ENCODE measurements at regions not wholly inside any gene's neighbourhood (a gene's known extent, or its start where the extent isn't known, plus 50 kb on each side); places are given as distances from the start of the nearest gene placed in this dataset.

DNA sequence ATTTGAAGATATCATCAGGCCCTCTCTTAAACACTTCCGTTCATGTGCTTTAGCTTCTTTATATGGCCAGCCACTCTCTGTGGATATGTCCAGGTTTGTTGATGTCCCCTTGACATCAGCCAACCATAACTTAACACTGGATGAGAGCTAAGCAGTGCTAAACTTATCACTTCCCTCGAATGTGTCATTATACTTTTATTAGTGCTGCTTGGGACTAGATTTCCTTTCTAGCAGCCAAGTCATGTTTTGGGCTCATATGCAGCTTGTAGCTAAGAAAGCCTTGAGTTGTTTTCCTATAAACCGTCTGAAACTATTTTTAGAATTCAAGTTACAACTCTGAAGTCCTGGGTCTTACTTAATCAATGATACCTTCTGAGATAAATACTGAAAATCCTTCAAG is 144.8 kb upstream of the TNP1 start:
- TF ChIP-seq, protein P1, sequence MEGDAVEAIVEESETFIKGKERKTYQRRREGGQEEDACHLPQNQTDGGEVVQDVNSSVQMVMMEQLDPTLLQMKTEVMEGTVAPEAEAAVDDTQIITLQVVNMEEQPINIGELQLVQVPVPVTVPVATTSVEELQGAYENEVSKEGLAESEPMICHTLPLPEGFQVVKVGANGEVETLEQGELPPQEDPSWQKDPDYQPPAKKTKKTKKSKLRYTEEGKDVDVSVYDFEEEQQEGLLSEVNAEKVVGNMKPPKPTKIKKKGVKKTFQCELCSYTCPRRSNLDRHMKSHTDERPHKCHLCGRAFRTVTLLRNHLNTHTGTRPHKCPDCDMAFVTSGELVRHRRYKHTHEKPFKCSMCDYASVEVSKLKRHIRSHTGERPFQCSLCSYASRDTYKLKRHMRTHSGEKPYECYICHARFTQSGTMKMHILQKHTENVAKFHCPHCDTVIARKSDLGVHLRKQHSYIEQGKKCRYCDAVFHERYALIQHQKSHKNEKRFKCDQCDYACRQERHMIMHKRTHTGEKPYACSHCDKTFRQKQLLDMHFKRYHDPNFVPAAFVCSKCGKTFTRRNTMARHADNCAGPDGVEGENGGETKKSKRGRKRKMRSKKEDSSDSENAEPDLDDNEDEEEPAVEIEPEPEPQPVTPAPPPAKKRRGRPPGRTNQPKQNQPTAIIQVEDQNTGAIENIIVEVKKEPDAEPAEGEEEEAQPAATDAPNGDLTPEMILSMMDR (IDR thresholded peaks at IDR 0.05) = no peak
- TF ChIP-seq ZFX (IDR thresholded peaks at IDR 0.05; ENCODE audit: borderline replicate concordance) = no peak
